ENCODE measurements at regions not wholly inside any gene's neighbourhood (a gene's known extent, or its start where the extent isn't known, plus 50 kb on each side); places are given as distances from the start of the nearest gene placed in this dataset.

GRCh38 chr3:163261618-163262017 is 1765.0 kb downstream of the OTOL1 start:
- no peak overlapping the region for H3K27ac ChIP-seq (ENCODE audit: low read depth, low read length, poor library complexity, severe bottlenecking)
- no peak overlapping the region for H3K4me2 ChIP-seq (ENCODE audit: low read length)

GRCh38 chr3:163261056-163261455 is 1764.4 kb downstream of the OTOL1 start:
- no peaks in the 10 kb centered on the region for H4K20me1 ChIP-seq (ENCODE audit: insufficient read depth, low read length)
- no peaks in the 10 kb centered on the region for H3F3A ChIP-seq (ENCODE audit: insufficient read depth, low read length)
- TF ChIP-seq EZH2 (IDR thresholded peaks at IDR 0.05; ENCODE audit: borderline replicate concordance, low read length) (no peak), CTCF (IDR thresholded peaks at IDR 0.05; ENCODE audit: low read length) (no peak)
- no peak overlapping the region for H3K4me3 ChIP-seq (ENCODE audit: low read depth, low read length, poor library complexity, severe bottlenecking)
- 0 out of 2 replicates have a peak, but pooled peaks cover 3% of the 10 kb centered on the region for H3K9me3 ChIP-seq (ENCODE audit: low read length)
- no peak overlapping the region for H3K9ac ChIP-seq (ENCODE audit: low read length)
- H3K36me3 ChIP-seq (ENCODE audit: insufficient read depth, low read length), result no peaks in the 10 kb centered on the region
- H3K4me2 ChIP-seq (ENCODE audit: low read length), result no peak overlapping the region
- H3K4me1 ChIP-seq (ENCODE audit: insufficient read depth, low read length, severe bottlenecking), result no peaks in the 10 kb centered on the region
- H3K27me3 ChIP-seq (ENCODE audit: insufficient read depth, low read length), result no peaks in the 10 kb centered on the region
- H3K27ac ChIP-seq (ENCODE audit: low read depth, low read length, poor library complexity, severe bottlenecking), result no peak overlapping the region
- H3K9me2 ChIP-seq (ENCODE audit: low read depth, low read length), result no peaks in the 10 kb centered on the region
- H2AFZ ChIP-seq (ENCODE audit: low read length), result no peak overlapping the region
- H3K79me2 ChIP-seq (ENCODE audit: insufficient read depth, low read length), result no peaks in the 10 kb centered on the region

More at GRCh38 chr3:163261618-163262017, 1765.0 kb downstream of the OTOL1 start:
- H3K27me3 ChIP-seq (ENCODE audit: insufficient read depth, low read length), result no peaks in the 10 kb centered on the region
- no peak overlapping the region for H3K4me3 ChIP-seq (ENCODE audit: low read depth, low read length, poor library complexity, severe bottlenecking)
- H4K20me1 ChIP-seq (ENCODE audit: insufficient read depth, low read length), result no peaks in the 10 kb centered on the region
- H3K4me1 ChIP-seq (ENCODE audit: insufficient read depth, low read length, severe bottlenecking), result no peaks in the 10 kb centered on the region
- H3K79me2 ChIP-seq (ENCODE audit: insufficient read depth, low read length), result no peaks in the 10 kb centered on the region
- TF ChIP-seq EZH2 (IDR thresholded peaks at IDR 0.05; ENCODE audit: borderline replicate concordance, low read length), result no peak
- TF ChIP-seq CTCF (IDR thresholded peaks at IDR 0.05; ENCODE audit: low read length), result no peak
- no peak overlapping the region for H2AFZ ChIP-seq (ENCODE audit: low read length)
- H3K9me3 ChIP-seq (ENCODE audit: low read length), result 0 out of 2 replicates have a peak, but pooled peaks cover 3% of the 10 kb centered on the region
- H3F3A ChIP-seq (ENCODE audit: insufficient read depth, low read length), result no peaks in the 10 kb centered on the region
- H3K36me3 ChIP-seq (ENCODE audit: insufficient read depth, low read length), result no peaks in the 10 kb centered on the region
- H3K9me2 ChIP-seq (ENCODE audit: low read depth, low read length), result no peaks in the 10 kb centered on the region
- H3K9ac ChIP-seq (ENCODE audit: low read length), result no peak overlapping the region

- H4K20me1 ChIP-seq (ENCODE audit: insufficient read depth, low read length), result no peaks in the 10 kb centered on the region
- H2AFZ ChIP-seq (ENCODE audit: low read length), result no peak overlapping the region
- TF ChIP-seq CTCF (IDR thresholded peaks at IDR 0.05; ENCODE audit: low read length) (no peak), EZH2 (IDR thresholded peaks at IDR 0.05; ENCODE audit: borderline replicate concordance, low read length) (no peak)
- H3K4me1 ChIP-seq (ENCODE audit: insufficient read depth, low read length, severe bottlenecking), result no peaks in the 10 kb centered on the region
- H3K9ac ChIP-seq (ENCODE audit: low read length), result no peak overlapping the region
- H3K27ac ChIP-seq (ENCODE audit: low read depth, low read length, poor library complexity, severe bottlenecking), result no peak overlapping the region
- no peak overlapping the region for H3K4me2 ChIP-seq (ENCODE audit: low read length)
- H3K79me2 ChIP-seq (ENCODE audit: insufficient read depth, low read length), result no peaks in the 10 kb centered on the region
- H3K9me2 ChIP-seq (ENCODE audit: low read depth, low read length), result no peaks in the 10 kb centered on the region
- H3F3A ChIP-seq (ENCODE audit: insufficient read depth, low read length), result no peaks in the 10 kb centered on the region
- H3K4me3 ChIP-seq (ENCODE audit: low read depth, low read length, poor library complexity, severe bottlenecking), result no peak overlapping the region
- no peaks in the 10 kb centered on the region for H3K27me3 ChIP-seq (ENCODE audit: insufficient read depth, low read length)
- H3K9me3 ChIP-seq (ENCODE audit: low read length), result no peaks in the 10 kb centered on the region
- H3K36me3 ChIP-seq (ENCODE audit: insufficient read depth, low read length), result no peaks in the 10 kb centered on the region
Measured at GRCh38 chr3:163218336-163218735, 1721.7 kb downstream of the OTOL1 start.
